WTC11 (cell line): ENCODE measurements at regions not wholly inside any gene's neighbourhood (a gene's known extent, or its start where the extent isn't known, plus 50 kb on each side); places are given as distances from the start of the nearest gene placed in this dataset.
"Not testable (repeated sequence)": the region's sequence is repeated elsewhere in the genome, so short reads cannot be mapped to it uniquely, and the experiment has no call there.

Source experiments
- ATAC-seq: fragments of 200-7000 bp; cut with Tn5 transposase; 2 replicates; pipeline ENCODE4 v1.10.0; 2021; ENCODE audit warnings: mild to moderate bottlenecking, moderate library complexity
- CTCF ChIA-PET: fragments of 300-600 bp; sonication (Branson Sonifier 250); formaldehyde crosslinking; loops from one replicate; lab custom pipeline; 2021; ENCODE audit warnings: antibody characterized with exemption; lab: Charles Lee
- POLR2A ChIA-PET: fragments of 350-600 bp; sonication (Branson Sonifier 250); formaldehyde crosslinking; loops from one replicate; lab custom pipeline; 2021; ENCODE audit warnings: antibody characterized with exemption; lab: Charles Lee
- DNase-seq: peaks from one replicate; pipeline ENCODE4 v3.0.0; 2021; ENCODE audit warnings: low spot score
- H3K27ac Mint-ChIP-seq: 2 replicates; pipeline ENCODE4 v1.8.0; 2021; ENCODE audit warnings: mixed read lengths
- H3K27me3 Mint-ChIP-seq: 2 replicates; pipeline ENCODE4 v1.8.0; 2021; ENCODE audit warnings: low read depth, mild to moderate bottlenecking, moderate library complexity, mixed read lengths
- H3K36me3 Mint-ChIP-seq: 2 replicates; pipeline ENCODE4 v1.8.0; 2021; ENCODE audit warnings: mixed read lengths
- H3K4me1 Mint-ChIP-seq: 2 replicates; pipeline ENCODE4 v1.8.0; 2022; ENCODE audit warnings: mixed read lengths
- H3K4me3 Mint-ChIP-seq: 2 replicates; pipeline ENCODE4 v1.8.0; 2021; ENCODE audit warnings: mild to moderate bottlenecking, moderate library complexity, mixed read lengths
- H3K9me3 Mint-ChIP-seq: 2 replicates; pipeline ENCODE4 v1.8.0; 2021; ENCODE audit warnings: mixed read lengths
- CREM ChIP-seq: sonication (generic); formaldehyde crosslinking; IDR thresholded peaks from 2 replicates; pipeline ENCODE4 v1.8.1; 2022; ENCODE audit warnings: mild to moderate bottlenecking, missing genetic modification reagents, moderate library complexity
- ETV6 ChIP-seq: sonication (generic); formaldehyde crosslinking; IDR thresholded peaks from 2 replicates; pipeline ENCODE4 v1.8.1; 2022; ENCODE audit warnings: mild to moderate bottlenecking, missing genetic modification reagents
- MYBL2 ChIP-seq: sonication (generic); formaldehyde crosslinking; IDR thresholded peaks from 2 replicates; pipeline ENCODE4 v1.8.1; 2023; ENCODE audit warnings: mild to moderate bottlenecking, moderate library complexity, missing genetic modification reagents
- PRRX2 ChIP-seq: fragments of 250-450 bp; sonication (Bioruptor Pico); IDR thresholded peaks from 2 replicates; pipeline ENCODE4 v1.8.0; 2021; ENCODE audit warnings: mild to moderate bottlenecking
- SMAD3 ChIP-seq: sonication (generic); formaldehyde crosslinking; IDR thresholded peaks from 2 replicates; pipeline ENCODE4 v1.8.0; 2022; ENCODE audit warnings: missing genetic modification reagents, mild to moderate bottlenecking, borderline replicate concordance
- TEAD4 ChIP-seq: sonication (generic); formaldehyde crosslinking; IDR thresholded peaks from 2 replicates; pipeline ENCODE4 v1.8.0; 2022; ENCODE audit warnings: mild to moderate bottlenecking, missing genetic modification reagents
- ZNF263 ChIP-seq: sonication (generic); formaldehyde crosslinking; IDR thresholded peaks from 2 replicates; pipeline ENCODE4 v1.8.1; 2022; ENCODE audit warnings: low read depth, mild to moderate bottlenecking, moderate library complexity, missing genetic modification reagents
- ZNF317 ChIP-seq: sonication (generic); formaldehyde crosslinking; IDR thresholded peaks from 2 replicates; pipeline ENCODE4 v1.8.1; 2023; ENCODE audit warnings: low read depth, mild to moderate bottlenecking, moderate library complexity, missing genetic modification reagents, borderline replicate concordance
- TF ChIP-seq, protein P1 (sequence below): sonication (generic); formaldehyde crosslinking; IDR thresholded peaks from 2 replicates; pipeline ENCODE4 v1.8.1; 2022; ENCODE audit warnings: low read depth, missing genetic modification reagents, borderline replicate concordance
- TF ChIP-seq, protein P2 (sequence below): sonication (generic); formaldehyde crosslinking; conservative IDR thresholded peaks from 2 replicates; pipeline ENCODE4 v1.8.1; 2022; ENCODE audit warnings: mild to moderate bottlenecking, missing genetic modification reagents
- TF ChIP-seq, protein P3 (sequence below): sonication (generic); formaldehyde crosslinking; IDR thresholded peaks from 2 replicates; pipeline ENCODE4 v1.8.1; 2022; ENCODE audit warnings: missing genetic modification reagents, borderline replicate concordance
- TF ChIP-seq, protein P4 (sequence below): sonication (generic); formaldehyde crosslinking; IDR thresholded peaks from 2 replicates; pipeline ENCODE4 v1.8.0; 2022; ENCODE audit warnings: mild to moderate bottlenecking, missing genetic modification reagents
- TF ChIP-seq, protein P5 (sequence below): fragments of 250-450 bp; sonication (Bioruptor Pico); IDR thresholded peaks from 2 replicates; pipeline ENCODE4 v1.9.0; 2021; ENCODE audit warnings: mild to moderate bottlenecking, borderline replicate concordance

DNA sequence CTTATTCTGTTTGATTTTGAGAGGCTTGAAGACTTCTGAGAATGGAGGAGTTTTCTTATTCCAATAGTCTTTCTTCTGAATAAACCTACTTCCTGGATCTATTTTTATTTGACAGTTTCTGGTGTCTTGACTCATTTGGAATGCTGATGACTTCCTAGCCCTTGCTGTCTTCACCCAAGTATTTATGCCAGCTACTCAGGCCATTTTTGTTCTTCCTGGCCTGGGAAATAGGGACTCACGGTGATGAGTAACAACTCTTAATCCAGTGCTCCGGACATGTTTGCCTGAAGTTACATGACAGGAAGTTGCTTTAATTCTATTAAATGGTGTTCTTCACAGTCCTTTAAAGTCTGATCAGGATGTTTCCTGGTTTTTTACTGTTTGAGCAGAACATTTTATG, 272.1 kb upstream of the EYS start (continued):
- TF ChIP-seq MYBL2 (CRISPR knock-in tag) (no peak), CREM (no peak), TEAD4 (CRISPR knock-in tag) (no peak)
- TF ChIP-seq, protein P1, sequence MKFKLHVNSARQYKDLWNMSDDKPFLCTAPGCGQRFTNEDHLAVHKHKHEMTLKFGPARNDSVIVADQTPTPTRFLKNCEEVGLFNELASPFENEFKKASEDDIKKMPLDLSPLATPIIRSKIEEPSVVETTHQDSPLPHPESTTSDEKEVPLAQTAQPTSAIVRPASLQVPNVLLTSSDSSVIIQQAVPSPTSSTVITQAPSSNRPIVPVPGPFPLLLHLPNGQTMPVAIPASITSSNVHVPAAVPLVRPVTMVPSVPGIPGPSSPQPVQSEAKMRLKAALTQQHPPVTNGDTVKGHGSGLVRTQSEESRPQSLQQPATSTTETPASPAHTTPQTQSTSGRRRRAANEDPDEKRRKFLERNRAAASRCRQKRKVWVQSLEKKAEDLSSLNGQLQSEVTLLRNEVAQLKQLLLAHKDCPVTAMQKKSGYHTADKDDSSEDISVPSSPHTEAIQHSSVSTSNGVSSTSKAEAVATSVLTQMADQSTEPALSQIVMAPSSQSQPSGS (CRISPR knock-in tag): no peak
- TF ChIP-seq, protein P2, sequence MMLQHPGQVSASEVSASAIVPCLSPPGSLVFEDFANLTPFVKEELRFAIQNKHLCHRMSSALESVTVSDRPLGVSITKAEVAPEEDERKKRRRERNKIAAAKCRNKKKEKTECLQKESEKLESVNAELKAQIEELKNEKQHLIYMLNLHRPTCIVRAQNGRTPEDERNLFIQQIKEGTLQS (CRISPR knock-in tag): no peak

DNA sequence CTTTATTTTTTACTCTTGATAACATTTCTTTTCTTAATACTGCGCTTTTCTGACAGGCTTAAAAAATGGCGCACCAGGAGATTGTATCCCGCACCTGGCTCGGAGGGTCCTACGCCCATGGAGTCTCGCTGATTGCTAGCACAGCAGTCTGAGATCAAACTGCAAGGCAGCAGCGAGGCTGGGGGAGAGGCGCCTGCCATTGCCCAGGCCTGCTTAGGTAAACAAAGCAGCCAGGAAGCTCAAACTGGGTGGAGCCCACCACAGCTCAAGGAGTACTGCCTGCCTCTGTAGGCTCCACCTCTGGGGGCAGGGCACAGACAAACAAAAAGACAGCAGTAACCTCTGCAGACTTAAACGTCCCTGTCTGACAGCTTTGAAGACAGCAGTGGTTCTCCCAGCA, 264.2 kb upstream of the EYS start:
- H3K27ac Mint-ChIP-seq, DNase-seq: not testable (repeated sequence)

DNA sequence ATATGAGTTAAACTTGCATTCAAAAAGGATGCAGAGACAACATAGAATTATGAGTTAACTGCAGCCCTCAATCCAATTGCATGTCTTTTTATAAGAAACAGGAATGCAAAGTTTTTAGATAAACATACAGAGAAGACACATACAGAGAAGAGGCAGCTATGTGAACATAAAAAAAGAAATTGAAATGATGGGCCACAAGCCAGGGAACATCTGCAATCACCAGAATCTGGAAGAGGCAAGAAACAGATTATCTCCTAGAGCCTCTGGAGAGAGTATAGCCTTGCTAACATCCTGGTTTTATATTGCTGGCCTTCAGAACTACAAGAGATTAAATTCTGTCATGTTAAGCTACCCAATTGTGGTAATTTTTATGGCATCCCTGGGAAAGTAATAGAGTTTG, 257.2 kb upstream of the EYS start:
- H3K4me3 Mint-ChIP-seq: no peak overlapping the region
- H3K36me3 Mint-ChIP-seq: peaks cover 18% of the 10 kb centered on the region
- CTCF ChIA-PET: no interaction called here
- H3K4me1 Mint-ChIP-seq: no peaks in the 10 kb centered on the region
- ATAC-seq (no peak), DNase-seq (no peak)
- no peaks in the 10 kb centered on the region for H3K27me3 Mint-ChIP-seq
- POLR2A ChIA-PET: no interaction called here
- H3K9me3 Mint-ChIP-seq: peaks cover 38% of the 10 kb centered on the region
- TF ChIP-seq ZNF263 (CRISPR knock-in tag): no peak
- H3K27ac Mint-ChIP-seq: no peak overlapping the region

More for the DNA sequence above, 264.2 kb upstream of the EYS start:
- H3K27me3 Mint-ChIP-seq, ATAC-seq, POLR2A ChIA-PET, CTCF ChIA-PET, H3K4me1 Mint-ChIP-seq, H3K4me3 Mint-ChIP-seq: not testable (repeated sequence)
- peaks cover 26% of the 10 kb centered on the region for H3K36me3 Mint-ChIP-seq
- peaks cover 28% of the 10 kb centered on the region for H3K9me3 Mint-ChIP-seq

DNA sequence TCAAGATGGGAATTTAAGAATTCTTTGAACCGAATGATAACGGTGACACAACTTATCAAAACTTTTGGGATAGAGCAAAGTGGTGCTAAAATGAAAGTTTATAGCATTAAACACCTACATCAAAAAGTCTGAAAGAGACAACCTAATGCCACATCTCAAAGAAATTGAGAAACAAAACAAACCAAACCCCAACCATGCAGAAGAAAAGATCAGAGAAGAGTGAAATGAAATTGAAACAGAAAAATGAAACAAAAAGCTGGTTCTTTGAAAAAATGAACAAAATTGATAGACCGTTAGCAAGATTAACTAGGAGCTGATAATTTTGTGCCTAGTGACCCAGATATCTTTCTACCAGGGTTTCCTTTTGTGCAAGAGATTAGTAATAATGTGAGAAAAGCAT, 248.0 kb upstream of the EYS start:
- POLR2A ChIA-PET: no interaction called here

More for the DNA sequence above, 248.0 kb upstream of the EYS start:
- Mint-ChIP-seq H3K4me1 (no peaks in the 10 kb centered on the region), H3K36me3 (peaks cover 8% of the 10 kb centered on the region), H3K27me3 (no peaks in the 10 kb centered on the region), H3K9me3 (peaks cover 19% of the 10 kb centered on the region), H3K4me3 (no peak overlapping the region), H3K27ac (no peak overlapping the region)
- CTCF ChIA-PET: no interaction called here
- DNase-seq: no peak
- no peak for ATAC-seq
- no peak for TF ChIP-seq SMAD3 (CRISPR knock-in tag)
- TF ChIP-seq, protein P3, sequence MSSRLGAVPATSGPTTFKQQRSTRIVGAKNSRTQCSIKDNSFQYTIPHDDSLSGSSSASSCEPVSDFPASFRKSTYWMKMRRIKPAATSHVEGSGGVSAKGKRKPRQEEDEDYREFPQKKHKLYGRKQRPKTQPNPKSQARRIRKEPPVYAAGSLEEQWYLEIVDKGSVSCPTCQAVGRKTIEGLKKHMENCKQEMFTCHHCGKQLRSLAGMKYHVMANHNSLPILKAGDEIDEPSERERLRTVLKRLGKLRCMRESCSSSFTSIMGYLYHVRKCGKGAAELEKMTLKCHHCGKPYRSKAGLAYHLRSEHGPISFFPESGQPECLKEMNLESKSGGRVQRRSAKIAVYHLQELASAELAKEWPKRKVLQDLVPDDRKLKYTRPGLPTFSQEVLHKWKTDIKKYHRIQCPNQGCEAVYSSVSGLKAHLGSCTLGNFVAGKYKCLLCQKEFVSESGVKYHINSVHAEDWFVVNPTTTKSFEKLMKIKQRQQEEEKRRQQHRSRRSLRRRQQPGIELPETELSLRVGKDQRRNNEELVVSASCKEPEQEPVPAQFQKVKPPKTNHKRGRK (CRISPR knock-in tag): no peak
- TF ChIP-seq PRRX2: no peak
- TF ChIP-seq ETV6 (CRISPR knock-in tag): no peak
- TF ChIP-seq ZNF317 (CRISPR knock-in tag): no peak
- TF ChIP-seq, protein P4, sequence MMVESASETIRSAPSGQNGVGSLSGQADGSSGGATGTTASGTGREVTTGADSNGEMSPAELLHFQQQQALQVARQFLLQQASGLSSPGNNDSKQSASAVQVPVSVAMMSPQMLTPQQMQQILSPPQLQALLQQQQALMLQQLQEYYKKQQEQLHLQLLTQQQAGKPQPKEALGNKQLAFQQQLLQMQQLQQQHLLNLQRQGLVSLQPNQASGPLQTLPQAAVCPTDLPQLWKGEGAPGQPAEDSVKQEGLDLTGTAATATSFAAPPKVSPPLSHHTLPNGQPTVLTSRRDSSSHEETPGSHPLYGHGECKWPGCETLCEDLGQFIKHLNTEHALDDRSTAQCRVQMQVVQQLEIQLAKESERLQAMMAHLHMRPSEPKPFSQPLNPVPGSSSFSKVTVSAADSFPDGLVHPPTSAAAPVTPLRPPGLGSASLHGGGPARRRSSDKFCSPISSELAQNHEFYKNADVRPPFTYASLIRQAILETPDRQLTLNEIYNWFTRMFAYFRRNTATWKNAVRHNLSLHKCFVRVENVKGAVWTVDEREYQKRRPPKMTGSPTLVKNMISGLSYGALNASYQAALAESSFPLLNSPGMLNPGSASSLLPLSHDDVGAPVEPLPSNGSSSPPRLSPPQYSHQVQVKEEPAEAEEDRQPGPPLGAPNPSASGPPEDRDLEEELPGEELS (CRISPR knock-in tag): no peak
- TF ChIP-seq, protein P5, sequence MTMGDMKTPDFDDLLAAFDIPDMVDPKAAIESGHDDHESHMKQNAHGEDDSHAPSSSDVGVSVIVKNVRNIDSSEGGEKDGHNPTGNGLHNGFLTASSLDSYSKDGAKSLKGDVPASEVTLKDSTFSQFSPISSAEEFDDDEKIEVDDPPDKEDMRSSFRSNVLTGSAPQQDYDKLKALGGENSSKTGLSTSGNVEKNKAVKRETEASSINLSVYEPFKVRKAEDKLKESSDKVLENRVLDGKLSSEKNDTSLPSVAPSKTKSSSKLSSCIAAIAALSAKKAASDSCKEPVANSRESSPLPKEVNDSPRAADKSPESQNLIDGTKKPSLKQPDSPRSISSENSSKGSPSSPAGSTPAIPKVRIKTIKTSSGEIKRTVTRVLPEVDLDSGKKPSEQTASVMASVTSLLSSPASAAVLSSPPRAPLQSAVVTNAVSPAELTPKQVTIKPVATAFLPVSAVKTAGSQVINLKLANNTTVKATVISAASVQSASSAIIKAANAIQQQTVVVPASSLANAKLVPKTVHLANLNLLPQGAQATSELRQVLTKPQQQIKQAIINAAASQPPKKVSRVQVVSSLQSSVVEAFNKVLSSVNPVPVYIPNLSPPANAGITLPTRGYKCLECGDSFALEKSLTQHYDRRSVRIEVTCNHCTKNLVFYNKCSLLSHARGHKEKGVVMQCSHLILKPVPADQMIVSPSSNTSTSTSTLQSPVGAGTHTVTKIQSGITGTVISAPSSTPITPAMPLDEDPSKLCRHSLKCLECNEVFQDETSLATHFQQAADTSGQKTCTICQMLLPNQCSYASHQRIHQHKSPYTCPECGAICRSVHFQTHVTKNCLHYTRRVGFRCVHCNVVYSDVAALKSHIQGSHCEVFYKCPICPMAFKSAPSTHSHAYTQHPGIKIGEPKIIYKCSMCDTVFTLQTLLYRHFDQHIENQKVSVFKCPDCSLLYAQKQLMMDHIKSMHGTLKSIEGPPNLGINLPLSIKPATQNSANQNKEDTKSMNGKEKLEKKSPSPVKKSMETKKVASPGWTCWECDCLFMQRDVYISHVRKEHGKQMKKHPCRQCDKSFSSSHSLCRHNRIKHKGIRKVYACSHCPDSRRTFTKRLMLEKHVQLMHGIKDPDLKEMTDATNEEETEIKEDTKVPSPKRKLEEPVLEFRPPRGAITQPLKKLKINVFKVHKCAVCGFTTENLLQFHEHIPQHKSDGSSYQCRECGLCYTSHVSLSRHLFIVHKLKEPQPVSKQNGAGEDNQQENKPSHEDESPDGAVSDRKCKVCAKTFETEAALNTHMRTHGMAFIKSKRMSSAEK (CRISPR knock-in tag): no peak
- no peak for TF ChIP-seq CREM
